ENCODE measurements at regions not wholly inside any gene's neighbourhood (a gene's known extent, or its start where the extent isn't known, plus 50 kb on each side); places are given as distances from the start of the nearest gene placed in this dataset.

- FAIRE-seq (no peak), DNase-seq (ENCODE audit: insufficient read length, low spot score) (no peak)
- TF ChIP-seq CTCF (IDR thresholded peaks at IDR 0.05; ENCODE audit: insufficient read depth, missing control alignments): no peak
These were observed 134.2 kb downstream of the RPS29 start for GRCh38 chr14:49451938-49452337.

- DNase-seq (ENCODE audit: insufficient read length, low spot score) (no peak), FAIRE-seq (no peak)
- no peak for TF ChIP-seq CTCF (IDR thresholded peaks at IDR 0.05; ENCODE audit: insufficient read depth, missing control alignments)
These were observed 136.4 kb downstream of the RPS29 start for GRCh38 chr14:49449749-49450148.

GRCh38 chr14:49447540-49448107 is 138.6 kb downstream of the RPS29 start:
- no peak for TF ChIP-seq CTCF (IDR thresholded peaks at IDR 0.05; ENCODE audit: insufficient read depth, missing control alignments)
- DNase-seq (ENCODE audit: insufficient read length, low spot score): no peak
- no peak for FAIRE-seq

GRCh38 chr14:49446801-49447200 is 139.4 kb downstream of the RPS29 start:
- DNase-seq (ENCODE audit: insufficient read length, low spot score): no peak
- no peak for FAIRE-seq
- TF ChIP-seq CTCF (IDR thresholded peaks at IDR 0.05; ENCODE audit: insufficient read depth, missing control alignments): no peak

- FAIRE-seq (no peak), DNase-seq (ENCODE audit: insufficient read length, low spot score) (no peak)
- TF ChIP-seq CTCF (IDR thresholded peaks at IDR 0.05; ENCODE audit: insufficient read depth, missing control alignments): no peak
These were observed 147.9 kb downstream of the RPS29 start for GRCh38 chr14:49438256-49438770.

- TF ChIP-seq CTCF (IDR thresholded peaks at IDR 0.05; ENCODE audit: insufficient read depth, missing control alignments): no peak
- DNase-seq (ENCODE audit: insufficient read length, low spot score): no peak
- no peak for FAIRE-seq
These were observed 158.1 kb downstream of the RPS29 start for GRCh38 chr14:49428076-49428475.

- TF ChIP-seq CTCF (IDR thresholded peaks at IDR 0.05; ENCODE audit: insufficient read depth, missing control alignments): no peak
- FAIRE-seq (no peak), DNase-seq (ENCODE audit: insufficient read length, low spot score) (no peak)
These were observed 159.1 kb downstream of the RPS29 start for GRCh38 chr14:49427117-49427516.
